SK-N-SH treated with all-trans-retinoic acid at 6 μM for 48 hours (cell line): ENCODE measurements at regions not wholly inside any gene's neighbourhood (a gene's known extent, or its start where the extent isn't known, plus 50 kb on each side); places are given as distances from the start of the nearest gene placed in this dataset.

Source experiments
- PPARA ChIP-seq: fragments of 250-450 bp; sonication (Bioruptor Pico); IDR thresholded peaks from 2 replicates; pipeline ENCODE4 v1.5.0; 2020; ENCODE audit warnings: mild to moderate bottlenecking, borderline replicate concordance
- TSHZ2 ChIP-seq: fragments of 250-450 bp; sonication (Bioruptor Pico); IDR thresholded peaks from 2 replicates; pipeline ENCODE4 v1.5.0; 2020; ENCODE audit warnings: mild to moderate bottlenecking, moderate library complexity

- TF ChIP-seq PPARA (CRISPR knock-in tag) (no peak), TSHZ2 (CRISPR knock-in tag) (no peak)
Observed at GRCh38 chr6:186340-186965, 105.8 kb upstream of the DUSP22 start.
